NCI-H1092 treated with DMSO at 0.1 percent for 48 hours (cell line): ENCODE measurements at regions not wholly inside any gene's neighbourhood (a gene's known extent, or its start where the extent isn't known, plus 50 kb on each side); places are given as distances from the start of the nearest gene placed in this dataset.
"Not testable (repeated sequence)": the region's sequence is repeated elsewhere in the genome, so short reads cannot be mapped to it uniquely, and the experiment has no call there.

ENCODE experiments used
- DNase-seq: peaks from one replicate; lab custom pipeline; 2025; lab: John Stamatoyannopoulos, UW

DNA sequence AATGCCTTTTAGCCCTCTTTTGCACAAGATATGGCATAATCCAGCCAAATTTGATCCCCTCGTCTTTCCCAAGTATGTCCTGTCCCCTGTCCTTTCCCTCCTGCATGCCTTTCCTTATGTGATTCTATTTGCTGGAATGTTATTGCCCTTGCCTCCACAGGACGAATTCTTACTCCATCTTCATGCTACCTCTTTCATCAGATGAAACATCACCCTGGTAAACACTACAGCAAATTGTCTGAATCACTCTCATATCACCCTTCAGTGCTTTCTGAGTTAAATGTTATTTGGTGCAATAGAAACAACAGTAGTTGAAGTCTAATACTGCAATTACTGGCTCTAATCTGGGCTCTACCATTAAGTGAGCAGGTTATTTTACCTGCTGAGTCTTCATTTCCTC is 52.2 kb upstream of the FAT1 start:
- DNase-seq = no peak

DNA sequence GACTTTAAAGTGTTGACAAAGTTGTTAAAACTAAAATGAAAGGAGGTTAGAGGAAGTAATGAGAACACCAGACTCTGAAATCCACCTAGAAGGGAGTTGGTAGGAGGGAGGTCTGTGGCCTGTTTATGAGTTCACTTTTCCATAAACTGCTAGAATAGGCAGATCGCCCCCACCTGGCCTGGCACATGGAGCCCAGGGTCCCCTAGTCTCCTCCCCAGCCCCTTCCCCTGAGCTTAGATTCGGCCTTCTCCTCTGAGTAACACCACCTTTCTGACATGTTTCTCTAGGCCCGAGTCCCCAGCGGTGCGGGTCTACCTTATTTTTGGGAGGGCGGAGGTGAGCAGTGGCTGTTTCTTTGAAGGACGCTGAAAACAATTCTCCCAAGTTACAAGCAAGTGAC is 54.5 kb upstream of the FAT1 start:
- DNase-seq = no peak

GRCh38 chr4:186780291-186781031 is 56.8 kb upstream of the FAT1 start:
- DNase-seq = no peak

DNA sequence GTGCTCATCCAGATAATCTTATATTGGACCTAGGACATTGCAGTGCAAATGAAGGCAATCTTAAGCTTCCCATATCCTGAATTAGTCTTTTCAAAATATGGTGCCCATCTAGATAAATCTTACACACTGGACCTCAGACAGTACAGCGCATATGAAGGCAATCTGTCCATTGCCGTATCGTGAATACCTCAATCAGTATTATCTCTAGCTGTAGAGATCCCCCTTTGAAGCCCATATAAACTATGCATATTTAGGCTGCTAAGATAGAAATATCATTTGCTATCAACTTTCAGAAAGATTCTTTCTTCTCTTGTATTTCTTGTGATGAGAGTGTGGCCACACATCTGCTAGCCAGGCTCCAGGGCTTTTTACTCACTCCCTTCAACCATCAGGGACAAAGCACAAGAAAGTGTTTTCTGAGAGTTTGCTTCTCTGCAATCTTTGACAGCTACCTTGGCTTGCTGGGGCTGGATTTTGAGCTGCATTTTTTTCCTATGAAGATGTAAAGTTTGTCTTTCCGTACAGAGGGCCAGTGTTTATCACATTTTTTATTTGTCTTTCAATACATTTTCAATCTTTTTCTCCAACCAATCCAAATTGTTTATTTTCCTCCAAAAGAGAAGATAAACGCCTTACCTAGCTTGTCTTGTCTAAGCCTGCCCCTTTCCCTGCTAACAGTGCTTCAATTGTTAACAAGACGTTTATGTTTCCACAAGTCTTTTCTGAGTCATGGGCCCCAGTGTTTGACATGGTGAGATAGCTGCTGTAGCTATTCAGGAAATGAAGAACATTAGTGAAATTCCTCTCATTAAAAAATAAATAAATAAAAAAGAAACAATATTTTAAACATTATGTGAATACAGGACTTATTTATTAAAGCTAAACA is 57.6 kb upstream of the FAT1 start:
- DNase-seq = no peak

GRCh38 chr4:186782302-186782701 is 58.6 kb upstream of the FAT1 start:
- no peak for DNase-seq

- DNase-seq = no peak
Observed at GRCh38 chr4:186787536-186787935, 63.9 kb upstream of the FAT1 start.

GRCh38 chr4:186789651-186790050 is 66.0 kb upstream of the FAT1 start:
- DNase-seq = no peak

GRCh38 chr4:186790630-186791029 is 67.0 kb upstream of the FAT1 start:
- DNase-seq = no peak

GRCh38 chr4:186792728-186793366 is 69.2 kb upstream of the FAT1 start:
- DNase-seq = no peak

DNA sequence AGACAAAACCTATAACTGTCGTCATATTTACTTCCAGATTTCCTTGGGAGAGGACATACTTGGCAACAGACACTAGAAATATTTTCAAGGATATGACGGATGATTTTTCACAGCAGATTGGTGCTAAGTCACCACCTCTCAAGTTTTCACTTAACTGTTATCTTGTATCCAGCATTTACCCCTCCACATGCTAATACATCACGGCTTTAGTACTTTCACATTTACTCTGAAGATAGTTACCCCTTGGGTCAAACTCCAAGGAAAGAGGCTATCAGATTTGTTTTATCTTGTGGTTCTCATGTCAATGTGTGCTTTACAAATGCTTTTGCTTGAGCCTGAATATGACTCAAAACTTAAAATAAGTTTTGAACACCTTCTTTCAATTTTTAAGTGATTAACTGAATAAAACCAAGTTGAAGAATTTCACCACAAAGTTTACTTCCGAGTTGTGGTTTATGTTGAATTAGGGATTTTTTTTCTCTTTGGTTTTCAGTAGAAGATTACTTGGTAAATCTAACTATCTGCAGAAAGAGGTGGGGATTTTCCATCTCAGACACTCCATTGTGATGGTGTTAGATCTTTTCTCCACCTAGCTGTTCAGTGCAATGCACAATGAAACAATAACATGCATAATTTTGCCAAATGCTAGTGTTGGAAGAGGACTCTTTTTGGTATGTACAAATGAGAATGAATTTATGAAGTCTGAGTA is 75.4 kb upstream of the FAT1 start:
- DNase-seq = no peak

GRCh38 chr4:186805020-186805820 is 81.6 kb upstream of the FAT1 start:
- no peak for DNase-seq

DNA sequence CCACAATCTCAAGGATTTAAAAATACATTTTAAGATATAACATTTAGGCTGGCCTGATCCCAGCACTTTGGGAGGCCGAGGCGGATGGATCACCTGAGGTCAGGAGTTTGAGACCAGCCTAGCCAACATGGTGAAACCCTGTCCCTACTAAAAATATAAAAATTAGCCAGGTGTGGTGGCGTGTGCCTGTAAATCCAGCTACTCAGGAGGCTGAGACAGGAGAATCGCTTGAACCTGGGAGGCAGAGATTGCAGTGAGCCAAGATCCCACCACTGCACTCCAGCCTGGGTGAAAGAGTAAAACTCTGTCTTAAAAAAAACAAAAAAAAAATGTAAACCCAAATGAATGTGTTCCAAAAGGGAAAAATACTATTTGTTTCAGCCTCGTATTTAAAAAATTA is 82.3 kb upstream of the FAT1 start:
- DNase-seq = not testable (repeated sequence)

DNA sequence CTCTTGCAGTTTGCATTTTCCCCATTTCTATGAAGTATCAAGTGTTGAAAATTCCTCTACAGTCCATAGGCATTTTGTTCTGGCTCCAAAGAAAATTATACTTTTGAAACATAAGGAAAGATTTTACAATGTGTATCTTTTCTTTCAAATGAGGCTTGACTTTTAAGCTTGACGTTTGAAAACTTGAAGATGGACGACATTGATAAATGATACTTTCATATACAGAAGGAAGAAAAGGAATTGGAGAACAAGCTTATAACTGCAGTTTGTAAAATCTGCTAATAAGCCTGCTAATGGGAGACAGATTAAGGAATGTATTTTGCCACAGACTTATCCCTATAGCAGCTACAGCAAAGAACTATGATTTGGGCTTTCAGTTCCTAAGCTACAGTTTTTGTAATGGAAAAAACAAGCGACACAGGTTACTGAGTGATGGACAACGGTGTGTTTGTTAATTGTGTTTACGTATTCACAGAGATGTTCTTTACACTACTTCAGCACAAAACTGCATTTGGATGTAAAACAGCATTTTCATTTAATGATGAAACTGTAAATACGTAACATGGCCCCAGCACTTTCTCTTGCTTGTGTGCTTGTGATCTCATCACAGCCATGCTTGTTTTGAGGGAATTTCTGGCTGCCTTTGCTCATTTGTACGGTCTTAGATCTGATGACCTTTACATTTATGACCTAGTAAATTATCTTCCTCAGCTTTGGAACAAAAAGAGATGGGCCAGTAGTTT is 83.2 kb upstream of the FAT1 start:
- DNase-seq = no peak

DNA sequence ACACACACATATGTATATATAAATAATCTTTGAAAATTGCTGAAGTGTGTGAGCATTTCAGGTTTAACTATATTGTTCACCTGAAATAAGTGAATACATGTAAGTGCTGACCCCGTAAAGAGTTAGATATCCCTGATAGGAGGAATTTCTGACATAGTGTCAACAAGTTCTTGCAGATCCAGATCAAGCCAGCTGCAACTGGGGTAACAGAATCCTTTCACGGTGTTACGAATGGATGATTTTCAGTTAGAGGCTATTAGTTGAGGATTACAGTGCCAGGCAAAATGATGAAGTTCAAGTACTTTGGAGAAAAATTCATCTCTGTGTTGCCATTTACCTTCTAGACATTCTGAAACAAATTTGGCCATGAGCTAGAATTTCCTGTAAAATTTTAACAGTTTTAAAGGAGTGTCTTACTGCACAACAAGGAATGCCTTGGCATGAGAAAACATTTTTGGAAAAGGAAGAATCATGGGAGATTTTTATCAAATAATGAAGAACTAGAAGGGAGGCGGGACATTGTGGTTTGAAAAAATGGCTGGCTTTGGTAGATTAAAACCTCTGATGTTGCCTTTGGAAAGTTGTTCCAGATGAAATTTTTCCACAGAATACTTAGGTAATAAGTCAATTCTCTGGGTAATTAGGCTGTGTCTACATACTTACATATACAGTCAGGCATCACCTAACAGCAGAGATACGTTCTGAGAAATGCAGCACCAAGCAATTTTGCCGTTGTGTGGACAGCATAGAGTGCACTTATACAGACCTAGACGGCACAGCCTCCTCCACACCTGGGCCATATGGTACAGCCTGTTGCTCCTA is 84.4 kb upstream of the FAT1 start:
- no peak for DNase-seq

DNA sequence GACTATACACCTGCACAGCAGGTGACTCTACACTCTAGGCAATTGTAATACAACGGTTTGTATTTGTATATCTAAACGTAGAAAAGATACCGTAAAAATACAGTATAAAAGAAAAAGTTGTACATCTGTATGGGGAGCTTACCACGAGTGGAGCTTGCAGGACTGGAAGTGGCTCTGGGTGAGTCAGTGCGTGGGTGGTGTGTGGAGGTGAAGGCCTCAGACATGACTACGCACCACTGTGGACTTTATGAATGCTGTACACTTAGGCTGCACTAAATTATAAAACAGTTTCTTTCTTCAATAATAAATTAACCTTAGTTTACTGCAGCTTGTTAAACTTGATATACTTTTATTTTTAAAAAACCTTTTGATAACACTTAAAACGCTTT is 85.0 kb upstream of the FAT1 start:
- DNase-seq = no peak

DNA sequence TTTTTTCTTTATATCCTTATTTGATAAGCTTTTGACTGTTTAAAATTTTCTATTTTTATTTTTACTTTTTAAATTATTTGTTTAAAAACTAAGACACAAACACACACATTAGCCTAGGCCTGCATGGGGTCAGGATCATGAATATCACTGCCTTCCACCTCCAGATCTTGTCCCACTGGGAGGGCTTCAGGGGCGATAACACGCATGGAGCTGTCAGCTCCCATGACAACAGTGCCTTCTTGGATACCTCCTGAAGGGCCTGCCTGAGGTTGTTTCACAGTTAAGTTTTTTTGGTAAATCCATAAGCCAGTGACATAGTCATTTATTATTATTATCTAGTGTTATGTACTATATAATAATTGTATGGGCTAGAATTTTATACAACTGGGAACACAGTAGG is 85.4 kb upstream of the FAT1 start:
- DNase-seq = no peak

DNA sequence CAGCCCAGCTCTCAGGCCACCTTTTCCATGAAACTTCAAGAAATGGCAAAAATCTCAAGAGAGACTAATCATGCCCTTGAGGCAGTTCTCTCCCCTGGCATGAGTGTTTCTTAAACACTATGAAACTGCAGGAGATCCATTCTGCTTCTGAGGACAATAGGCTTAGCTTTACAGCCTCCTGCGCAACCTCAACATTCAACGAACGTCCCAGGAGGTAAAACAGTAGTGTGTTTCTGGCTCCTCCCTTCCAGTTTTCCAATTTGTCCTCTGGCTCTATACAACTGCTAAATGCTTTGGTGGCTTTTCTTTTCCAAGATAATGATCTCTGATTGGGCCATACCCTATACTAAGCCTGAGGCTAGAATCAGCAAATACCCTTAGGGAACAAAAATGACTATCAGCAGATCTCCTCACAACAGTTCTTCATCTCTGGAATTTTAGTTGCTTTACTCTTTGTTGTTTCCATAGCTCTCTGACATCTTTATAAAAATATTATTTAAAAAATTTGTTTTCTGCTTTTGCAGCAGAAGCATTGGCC is 87.0 kb upstream of the FAT1 start:
- no peak for DNase-seq

DNA sequence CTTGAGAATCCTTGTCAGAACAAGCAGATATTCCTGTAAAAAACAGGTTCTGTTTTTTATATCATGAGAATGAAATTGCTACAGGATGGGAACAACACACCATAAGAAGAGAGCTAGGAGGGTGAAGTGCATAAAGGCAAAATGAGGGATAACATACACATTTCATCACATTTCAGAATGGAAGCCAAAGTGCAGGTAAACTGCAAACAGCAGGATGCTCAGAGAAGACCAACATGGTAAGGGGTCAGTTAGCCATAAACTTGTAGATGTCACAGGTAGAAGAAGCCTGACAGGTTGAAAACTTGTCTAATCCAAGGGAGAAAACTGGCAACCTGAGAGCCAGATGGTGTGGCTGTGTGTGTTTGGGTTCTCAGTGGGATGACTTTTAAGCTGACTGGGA is 88.9 kb upstream of the FAT1 start:
- DNase-seq = no peak

GRCh38 chr4:186813377-186814068 is 89.9 kb upstream of the FAT1 start:
- no peak for DNase-seq
